DND-41 (cell line): ENCODE measurements at regions not wholly inside any gene's neighbourhood (a gene's known extent, or its start where the extent isn't known, plus 50 kb on each side); places are given as distances from the start of the nearest gene placed in this dataset.
"Not testable (repeated sequence)": the region's sequence is repeated elsewhere in the genome, so short reads cannot be mapped to it uniquely, and the experiment has no call there.

ENCODE experiments used
- ATAC-seq: fragments of 200-7000 bp; cut with Tn5 transposase; 3 replicates; pipeline ENCODE4 v1.9.1; 2021; ENCODE audit warnings: low read depth; ENCODE audit not compliant: insufficient read depth
- DNase-seq: peaks from one replicate; pipeline ENCODE4 v3.0.0-alpha.2; 2020
- H2AFZ ChIP-seq: 2 replicates; pipeline ENCODE4 v1.6.0; 2012; ENCODE audit warnings: low read depth, low read length
- H3K27ac ChIP-seq: 2 replicates; pipeline ENCODE4 v1.5.1; 2012; ENCODE audit warnings: low read length, inconsistent platforms
- H3K27me3 ChIP-seq: fragments of 200-600 bp; sonication (generic); 2 replicates; pipeline ENCODE4 v1.6.0; 2012; ENCODE audit warnings: low read length, mild to moderate bottlenecking, inconsistent platforms; ENCODE audit not compliant: insufficient read depth, poor library complexity
- H3K36me3 ChIP-seq: 2 replicates; pipeline ENCODE4 v1.5.1; 2012; ENCODE audit warnings: low read length, inconsistent platforms; ENCODE audit not compliant: insufficient read depth
- H3K4me1 ChIP-seq: 2 replicates; pipeline ENCODE4 v1.5.1; 2012; ENCODE audit warnings: mild to moderate bottlenecking, low read length; ENCODE audit not compliant: insufficient read depth
- H3K4me2 ChIP-seq: 2 replicates; pipeline ENCODE4 v1.6.0; 2012; ENCODE audit warnings: mild to moderate bottlenecking, moderate library complexity, low read length, inconsistent platforms; ENCODE audit not compliant: insufficient read depth
- H3K4me3 ChIP-seq, 2 experiments: fragments of 200-600 bp in 1 of 2; shearing (Covaris generic) in 1 of 2; 2 replicates each; pipeline ENCODE4 v1.5.1; 2012 to 2016; ENCODE audit warnings: inconsistent platforms in 2 of 2, low read length in 2 of 2, mild to moderate bottlenecking in 2 of 2, low read depth in 1 of 2, moderate library complexity in 1 of 2
- H3K79me2 ChIP-seq: 2 replicates; pipeline ENCODE4 v1.6.0; 2012; ENCODE audit warnings: low read length, inconsistent platforms; ENCODE audit not compliant: insufficient read depth
- H3K9ac ChIP-seq: 2 replicates; pipeline ENCODE4 v1.6.0; 2012; ENCODE audit warnings: low read depth, mild to moderate bottlenecking, inconsistent platforms, low read length, moderate library complexity
- H3K9me3 ChIP-seq: 2 replicates; pipeline ENCODE4 v1.5.1; 2012; ENCODE audit warnings: low read length, moderate library complexity, mild to moderate bottlenecking, inconsistent platforms; ENCODE audit not compliant: insufficient read depth, severe bottlenecking
- H4K20me1 ChIP-seq: 2 replicates; pipeline ENCODE4 v1.6.0; 2012; ENCODE audit warnings: low read length; ENCODE audit not compliant: insufficient read depth
- EZH2 ChIP-seq: IDR thresholded peaks from 3 replicates; pipeline ENCODE4 v1.6.1; 2012; ENCODE audit warnings: borderline replicate concordance, low read depth, mild to moderate bottlenecking, moderate library complexity, low read length, inconsistent platforms; ENCODE audit not compliant: severe bottlenecking
- TF ChIP-seq, protein P1 (sequence below): IDR thresholded peaks from 2 replicates; pipeline ENCODE4 v1.5.1; 2012; ENCODE audit warnings: borderline replicate concordance, low read length, moderate library complexity, mild to moderate bottlenecking; ENCODE audit not compliant: poor library complexity, severe bottlenecking; ENCODE audit errors: extremely low read depth

DNA sequence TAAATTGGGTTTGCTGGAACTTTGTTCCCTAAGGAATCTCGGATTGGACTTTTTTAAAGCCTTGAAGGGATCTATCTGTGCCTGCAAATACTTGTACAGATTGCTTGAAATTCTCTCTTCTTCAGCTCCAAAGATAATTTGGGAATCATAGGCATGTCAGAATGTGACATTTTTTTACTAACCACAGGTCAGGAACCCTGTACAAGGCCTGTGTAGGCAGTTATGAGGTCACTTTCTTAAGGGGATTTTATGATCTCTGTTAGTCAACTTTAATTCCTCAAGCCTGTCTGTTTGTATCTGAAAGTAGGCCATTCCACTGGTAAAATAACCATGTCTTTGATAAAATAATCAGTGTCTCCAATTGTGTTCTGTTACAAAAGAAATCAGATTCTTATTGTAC, 369.9 kb upstream of the NPAP1 start:
- ATAC-seq, H3K27me3 ChIP-seq, H3K4me1 ChIP-seq, DNase-seq, H3K9ac ChIP-seq, H4K20me1 ChIP-seq, H3K9me3 ChIP-seq, H3K4me2 ChIP-seq, H3K79me2 ChIP-seq, H3K36me3 ChIP-seq, H3K27ac ChIP-seq, H2AFZ ChIP-seq, H3K4me3 ChIP-seq: not testable (repeated sequence)

DNA sequence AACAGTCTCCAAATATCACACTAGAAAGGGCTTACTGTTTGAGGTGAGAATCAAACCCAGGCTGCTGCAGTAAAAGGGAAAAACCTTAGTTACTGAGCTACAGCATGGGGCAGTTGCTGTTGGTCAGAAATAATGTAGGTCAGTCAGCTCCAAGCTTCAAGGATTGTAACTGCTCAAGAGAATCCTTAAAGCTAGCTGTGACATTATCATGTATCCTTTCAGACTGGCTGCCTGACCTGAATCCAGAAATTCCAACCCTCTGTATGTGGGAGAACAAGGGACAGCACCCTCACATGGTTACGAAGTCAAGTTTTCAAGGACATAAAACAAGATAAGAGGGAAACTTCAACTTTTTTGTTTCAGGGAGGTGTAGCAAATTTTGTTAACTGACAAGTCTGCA, 365.9 kb upstream of the NPAP1 start:
- not testable (repeated sequence) for H4K20me1 ChIP-seq, H3K9ac ChIP-seq, H3K79me2 ChIP-seq, H3K4me2 ChIP-seq, H2AFZ ChIP-seq, DNase-seq, H3K27ac ChIP-seq, H3K36me3 ChIP-seq, H3K9me3 ChIP-seq, H3K27me3 ChIP-seq, H3K4me1 ChIP-seq, H3K4me3 ChIP-seq, ATAC-seq

DNA sequence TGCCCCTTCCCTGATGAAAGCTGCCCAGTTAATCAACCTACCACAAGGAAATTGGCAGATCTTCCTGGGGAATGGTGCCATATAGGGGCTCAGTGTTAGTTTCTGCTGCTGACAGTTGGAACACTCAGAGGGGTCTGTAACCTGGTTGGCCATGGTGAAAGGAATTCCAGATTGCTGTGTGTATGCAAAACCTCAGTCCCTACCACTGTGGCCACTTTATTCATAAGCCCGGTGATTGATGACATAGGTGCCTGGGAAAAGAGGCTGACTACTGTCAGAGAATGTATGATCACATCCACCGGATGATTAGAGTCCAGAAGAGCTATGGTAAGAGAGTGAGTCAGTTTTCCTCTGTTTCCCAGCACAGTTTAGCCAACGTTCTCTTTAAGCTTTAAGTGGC, 363.9 kb upstream of the NPAP1 start:
- not testable (repeated sequence) for H4K20me1 ChIP-seq, H3K4me2 ChIP-seq, H3K79me2 ChIP-seq, H3K36me3 ChIP-seq, H3K27ac ChIP-seq, H3K9me3 ChIP-seq, ATAC-seq, H3K9ac ChIP-seq, H3K27me3 ChIP-seq, H2AFZ ChIP-seq, DNase-seq, H3K4me1 ChIP-seq, H3K4me3 ChIP-seq

DNA sequence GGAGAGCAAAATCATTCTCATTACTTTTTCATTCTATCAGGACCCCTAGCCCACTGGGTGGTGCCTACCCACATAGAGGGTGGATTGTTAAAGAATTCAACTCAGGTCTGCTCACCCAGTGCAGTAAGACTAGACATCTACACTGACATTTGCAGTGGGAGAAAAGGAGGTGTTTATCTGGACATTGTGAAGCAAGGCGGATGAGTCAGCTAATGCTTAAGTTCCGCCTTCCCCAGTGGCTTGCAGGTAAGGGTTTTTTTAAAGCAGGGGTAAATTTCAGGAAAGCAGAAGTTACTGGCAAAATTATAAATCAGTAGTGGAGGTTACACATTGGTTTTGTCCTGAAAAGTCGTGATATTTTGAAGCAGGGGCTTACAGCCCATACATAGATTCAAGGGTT, 359.2 kb upstream of the NPAP1 start:
- not testable (repeated sequence) for H3K4me2 ChIP-seq, H3K79me2 ChIP-seq, H3K4me1 ChIP-seq, H3K4me3 ChIP-seq, H3K9ac ChIP-seq, DNase-seq, H3K27me3 ChIP-seq, H3K27ac ChIP-seq, H4K20me1 ChIP-seq, ATAC-seq, H3K9me3 ChIP-seq, H3K36me3 ChIP-seq, H2AFZ ChIP-seq

DNA sequence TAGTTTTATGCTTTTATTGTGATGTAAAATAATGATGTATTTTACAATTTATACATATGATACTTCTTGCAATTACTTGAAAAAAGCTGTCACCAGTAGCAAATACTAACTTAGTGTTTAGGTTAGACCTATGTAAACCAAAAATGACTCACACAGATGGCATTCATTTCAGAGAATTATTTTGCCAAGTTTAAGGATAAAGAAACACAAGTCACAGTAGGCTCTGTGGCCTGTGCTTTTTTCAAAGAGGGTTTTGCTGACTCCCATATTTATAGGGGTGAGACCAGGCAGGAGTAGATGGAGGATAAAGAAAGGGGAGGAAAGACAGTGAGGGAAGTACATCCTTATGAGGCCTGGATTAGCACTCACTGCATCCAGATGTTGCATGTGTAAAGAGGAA, 356.6 kb upstream of the NPAP1 start:
- H4K20me1 ChIP-seq = no peaks in the 10 kb centered on the region
- H3K9ac ChIP-seq = no peak overlapping the region
- H3K4me1 ChIP-seq = no peaks in the 10 kb centered on the region
- no peaks in the 10 kb centered on the region for H3K79me2 ChIP-seq
- H3K4me2 ChIP-seq = no peak overlapping the region
- DNase-seq = no peak
- H3K27me3 ChIP-seq = no peaks in the 10 kb centered on the region
- no peak overlapping the region for H3K4me3 ChIP-seq
- H2AFZ ChIP-seq = no peak overlapping the region
- H3K9me3 ChIP-seq = no peaks in the 10 kb centered on the region
- no peak overlapping the region for H3K27ac ChIP-seq
- no peaks in the 10 kb centered on the region for H3K36me3 ChIP-seq
- ATAC-seq = no peak
- TF ChIP-seq, protein P1, sequence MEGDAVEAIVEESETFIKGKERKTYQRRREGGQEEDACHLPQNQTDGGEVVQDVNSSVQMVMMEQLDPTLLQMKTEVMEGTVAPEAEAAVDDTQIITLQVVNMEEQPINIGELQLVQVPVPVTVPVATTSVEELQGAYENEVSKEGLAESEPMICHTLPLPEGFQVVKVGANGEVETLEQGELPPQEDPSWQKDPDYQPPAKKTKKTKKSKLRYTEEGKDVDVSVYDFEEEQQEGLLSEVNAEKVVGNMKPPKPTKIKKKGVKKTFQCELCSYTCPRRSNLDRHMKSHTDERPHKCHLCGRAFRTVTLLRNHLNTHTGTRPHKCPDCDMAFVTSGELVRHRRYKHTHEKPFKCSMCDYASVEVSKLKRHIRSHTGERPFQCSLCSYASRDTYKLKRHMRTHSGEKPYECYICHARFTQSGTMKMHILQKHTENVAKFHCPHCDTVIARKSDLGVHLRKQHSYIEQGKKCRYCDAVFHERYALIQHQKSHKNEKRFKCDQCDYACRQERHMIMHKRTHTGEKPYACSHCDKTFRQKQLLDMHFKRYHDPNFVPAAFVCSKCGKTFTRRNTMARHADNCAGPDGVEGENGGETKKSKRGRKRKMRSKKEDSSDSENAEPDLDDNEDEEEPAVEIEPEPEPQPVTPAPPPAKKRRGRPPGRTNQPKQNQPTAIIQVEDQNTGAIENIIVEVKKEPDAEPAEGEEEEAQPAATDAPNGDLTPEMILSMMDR = no peak
- TF ChIP-seq EZH2 = no peak

DNA sequence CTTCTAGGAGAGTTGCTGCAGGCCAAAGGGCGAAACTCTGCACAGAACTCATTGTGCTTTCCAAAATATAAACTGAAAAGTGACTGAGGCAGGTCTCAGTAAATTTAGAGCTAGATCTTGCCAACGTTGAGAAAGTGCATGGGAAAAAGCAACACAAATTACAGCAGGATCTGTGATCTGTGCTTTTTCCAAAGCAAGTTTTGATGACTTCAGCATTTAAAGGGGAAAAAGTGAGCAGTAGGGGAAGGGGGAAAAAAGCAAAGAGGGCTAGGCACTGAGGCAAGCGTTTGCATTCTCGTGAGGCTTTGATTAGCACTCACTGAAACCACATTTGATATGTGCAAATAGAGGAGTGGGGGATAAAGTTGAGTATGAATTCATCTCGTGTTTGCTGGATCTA, 351.5 kb upstream of the NPAP1 start:
- not testable (repeated sequence) for H3K9me3 ChIP-seq, H3K9ac ChIP-seq, H3K79me2 ChIP-seq, H3K36me3 ChIP-seq, H3K27me3 ChIP-seq, ATAC-seq, H2AFZ ChIP-seq, H4K20me1 ChIP-seq, H3K4me3 ChIP-seq, H3K4me1 ChIP-seq, H3K4me2 ChIP-seq, DNase-seq, H3K27ac ChIP-seq

DNA sequence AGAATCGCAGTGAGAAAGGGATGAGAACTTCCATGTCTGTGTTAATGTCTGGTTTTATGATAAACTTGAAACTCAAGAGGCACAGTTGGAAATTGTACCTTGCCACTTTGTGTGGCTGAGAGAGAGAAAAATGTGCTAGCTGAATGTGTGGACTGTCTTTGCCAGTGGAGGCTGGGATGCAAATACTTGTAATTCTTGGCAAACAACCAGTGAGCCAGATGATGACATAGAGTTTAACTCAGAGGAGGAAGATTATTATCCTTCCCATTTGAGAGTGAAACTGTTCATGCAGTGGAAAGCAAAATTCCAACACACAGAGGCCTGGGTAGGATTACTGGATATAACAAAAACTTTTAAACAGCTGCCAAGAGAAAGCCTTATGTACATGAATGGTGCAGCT, 349.1 kb upstream of the NPAP1 start:
- H3K9ac ChIP-seq, H2AFZ ChIP-seq, H3K4me3 ChIP-seq, H3K4me2 ChIP-seq, H3K27me3 ChIP-seq, H3K79me2 ChIP-seq, ATAC-seq, H3K36me3 ChIP-seq, H3K9me3 ChIP-seq, H4K20me1 ChIP-seq, DNase-seq, H3K27ac ChIP-seq, H3K4me1 ChIP-seq: not testable (repeated sequence)

DNA sequence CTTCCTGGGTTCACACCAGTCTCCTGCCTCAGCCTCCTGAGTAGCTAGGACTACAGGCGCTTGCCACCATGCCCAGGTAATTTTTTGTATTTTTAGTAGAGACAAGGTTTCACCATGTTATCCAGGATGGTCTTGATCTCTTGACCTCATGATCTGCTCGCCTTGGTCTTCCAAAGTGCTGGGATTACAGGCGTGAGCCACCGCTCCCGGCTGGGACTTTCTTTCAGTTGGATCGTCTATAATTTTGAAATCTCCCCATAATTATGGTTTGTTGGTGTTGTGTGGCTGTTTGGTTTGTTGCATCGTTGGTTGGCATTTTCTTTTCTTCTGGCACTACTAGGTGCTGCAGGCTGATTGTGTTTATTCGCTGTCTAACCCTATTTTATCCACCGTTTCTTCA, 343.6 kb upstream of the NPAP1 start:
- H3K27me3 ChIP-seq, H3K9ac ChIP-seq, H3K27ac ChIP-seq, ATAC-seq, H3K9me3 ChIP-seq, H4K20me1 ChIP-seq, H3K36me3 ChIP-seq, H3K4me1 ChIP-seq, H2AFZ ChIP-seq, DNase-seq, H3K4me3 ChIP-seq, H3K79me2 ChIP-seq, H3K4me2 ChIP-seq: not testable (repeated sequence)
